Fibroblast of lung (primary cell): ENCODE measurements at regions not wholly inside any gene's neighbourhood (a gene's known extent, or its start where the extent isn't known, plus 50 kb on each side); places are given as distances from the start of the nearest gene placed in this dataset.

ENCODE experiments used
- CTCF ChIP-seq, 2 donors: IDR thresholded peaks in 1 of 2; conservative IDR thresholded peaks in 1 of 2; 1 replicate in 1 of 2; 2 replicates in 1 of 2; pipeline ENCODE4 v1.5.1; 2011 to 2012; ENCODE audit warnings: low read length in 2 of 2, control low read depth in 1 of 2, inconsistent platforms in 1 of 2, low read depth in 1 of 2, mild to moderate bottlenecking in 1 of 2
- EZH2 ChIP-seq: IDR thresholded peaks from 2 replicates; pipeline ENCODE4 v1.5.1; 2012; ENCODE audit warnings: low read length, control low read depth, mild to moderate bottlenecking; ENCODE audit errors: missing control alignments

GRCh38 chr6:4220558-4220957 is 85.2 kb upstream of the ECI2 start:
- TF ChIP-seq CTCF (conservative IDR thresholded peaks at IDR 0.05 in 1 of 2, IDR thresholded peaks at IDR 0.05 in 1 of 2; ENCODE audit: low read depth in 1 of 2, low read length in 2 of 2) (no peak), EZH2 (no peak)
